Skeletal muscle tissue (tissue), 3 donors: ENCODE measurements at regions not wholly inside any gene's neighbourhood (a gene's known extent, or its start where the extent isn't known, plus 50 kb on each side); places are given as distances from the start of the nearest gene placed in this dataset.

ENCODE experiments used
- H3K27ac ChIP-seq: one replicate; pipeline ENCODE4 v1.7.0; 2013; ENCODE audit warnings: mild to moderate bottlenecking, low read depth, low read length, inconsistent platforms
- H3K27me3 ChIP-seq, 3 donors: one replicate each; pipeline ENCODE4 v1.7.0; 2013; ENCODE audit warnings: low read length in 3 of 3; ENCODE audit not compliant: control insufficient read depth in 3 of 3, insufficient read depth in 3 of 3
- H3K36me3 ChIP-seq, 3 donors: one replicate each; pipeline ENCODE4 v1.7.0; 2013; ENCODE audit warnings: low read length in 3 of 3; ENCODE audit not compliant: control insufficient read depth in 3 of 3, insufficient read depth in 3 of 3
- H3K4me1 ChIP-seq, 3 donors: one replicate each; pipeline ENCODE4 v1.7.0; 2013; ENCODE audit warnings: low read length in 3 of 3, mild to moderate bottlenecking in 3 of 3; ENCODE audit not compliant: control insufficient read depth in 3 of 3, insufficient read depth in 3 of 3
- H3K4me3 ChIP-seq, 3 donors: one replicate each; pipeline ENCODE4 v1.7.0; 2013; ENCODE audit warnings: low read length in 3 of 3
- H3K9ac ChIP-seq, 3 donors: one replicate each; pipeline ENCODE4 v1.7.0; 2013; ENCODE audit warnings: low read length in 3 of 3, mild to moderate bottlenecking in 3 of 3, moderate library complexity in 2 of 3, low read depth in 1 of 3
- H3K9me3 ChIP-seq, 3 donors: one replicate each; pipeline ENCODE4 v1.7.0; 2013; ENCODE audit warnings: low read length in 3 of 3; ENCODE audit not compliant: control insufficient read depth in 3 of 3
- donor health status: Osteomylitis.

- Histone ChIP-seq H3K27ac (no peak overlapping the region), H3K4me3 (no peak overlapping the region), H3K36me3 (no peaks in the 10 kb centered on the region), H3K4me1 (no peaks in the 10 kb centered on the region), H3K27me3 (peaks cover 0 to 3% (median 0%) of the 10 kb centered on the region in 3 donors), H3K9me3 (no peaks in the 10 kb centered on the region), H3K9ac (no peak overlapping the region)
Measured at GRCh38 chr14:37650356-37651037, 55.1 kb downstream of the TTC6 start.

- Histone ChIP-seq H3K4me3 (no peak overlapping the region), H3K4me1 (no peaks in the 10 kb centered on the region), H3K9ac (no peak overlapping the region), H3K36me3 (no peaks in the 10 kb centered on the region), H3K27ac (no peak overlapping the region), H3K9me3 (no peaks in the 10 kb centered on the region), H3K27me3 (peaks cover 0 to 3% (median 0%) of the 10 kb centered on the region in 3 donors)
Measured at GRCh38 chr14:37652042-37652441, 56.6 kb downstream of the TTC6 start.

GRCh38 chr14:37655418-37655817 lies 60.0 kb downstream of the TTC6 start:
- Histone ChIP-seq H3K36me3 (no peaks in the 10 kb centered on the region), H3K27me3 (peaks cover 0 to 3% (median 0%) of the 10 kb centered on the region in 3 donors), H3K9ac (no peak overlapping the region), H3K9me3 (no peaks in the 10 kb centered on the region), H3K27ac (no peak overlapping the region), H3K4me3 (no peak overlapping the region), H3K4me1 (no peaks in the 10 kb centered on the region)

DNA sequence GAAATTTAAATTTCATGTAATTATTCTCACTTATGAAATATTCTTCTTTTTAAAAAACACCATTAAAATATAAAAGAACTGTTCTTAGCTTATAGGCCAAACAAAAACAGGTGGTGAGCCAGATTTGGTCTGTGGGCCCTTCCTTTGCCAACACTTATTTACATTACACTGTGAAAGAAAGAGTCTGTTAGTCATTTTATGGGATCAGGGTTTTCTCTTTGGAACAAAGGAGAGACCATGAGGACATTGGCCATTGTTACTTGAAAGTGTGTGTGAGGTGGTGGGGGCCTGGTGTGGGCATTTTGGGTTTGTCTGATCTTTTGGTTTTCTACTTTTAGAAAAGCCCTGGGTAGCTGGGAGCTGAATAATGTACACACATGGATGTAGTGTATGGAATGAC lies 62.7 kb downstream of the TTC6 start:
- H3K27me3 ChIP-seq, result no peaks in the 10 kb centered on the region
- H3K36me3 ChIP-seq, result no peaks in the 10 kb centered on the region
- no peak overlapping the region for H3K27ac ChIP-seq
- H3K9me3 ChIP-seq, result no peaks in the 10 kb centered on the region
- H3K9ac ChIP-seq, result no peak overlapping the region
- no peaks in the 10 kb centered on the region for H3K4me1 ChIP-seq
- no peak overlapping the region for H3K4me3 ChIP-seq

- no peak overlapping the region for H3K9ac ChIP-seq
- H3K9me3 ChIP-seq, result no peaks in the 10 kb centered on the region
- no peaks in the 10 kb centered on the region for H3K36me3 ChIP-seq
- no peaks in the 10 kb centered on the region for H3K4me1 ChIP-seq
- no peaks in the 10 kb centered on the region for H3K27me3 ChIP-seq
- H3K27ac ChIP-seq, result no peak overlapping the region
- H3K4me3 ChIP-seq, result no peak overlapping the region
Measured at GRCh38 chr14:37663498-37663897, 68.1 kb downstream of the TTC6 start.

GRCh38 chr14:37665479-37665878 lies 70.0 kb downstream of the TTC6 start:
- no peaks in the 10 kb centered on the region for H3K9me3 ChIP-seq
- H3K27ac ChIP-seq, result no peak overlapping the region
- H3K36me3 ChIP-seq, result no peaks in the 10 kb centered on the region
- no peak overlapping the region for H3K4me3 ChIP-seq
- H3K9ac ChIP-seq, result no peak overlapping the region
- no peaks in the 10 kb centered on the region for H3K27me3 ChIP-seq
- no peaks in the 10 kb centered on the region for H3K4me1 ChIP-seq

GRCh38 chr14:37665951-37666350 lies 70.5 kb downstream of the TTC6 start:
- no peaks in the 10 kb centered on the region for H3K9me3 ChIP-seq
- H3K27ac ChIP-seq, result no peak overlapping the region
- no peaks in the 10 kb centered on the region for H3K36me3 ChIP-seq
- H3K4me3 ChIP-seq, result no peak overlapping the region
- no peaks in the 10 kb centered on the region for H3K4me1 ChIP-seq
- H3K27me3 ChIP-seq, result no peaks in the 10 kb centered on the region
- no peak overlapping the region for H3K9ac ChIP-seq

GRCh38 chr14:37668646-37669045 lies 73.2 kb downstream of the TTC6 start:
- Histone ChIP-seq H3K4me3 (no peak overlapping the region), H3K9me3 (no peaks in the 10 kb centered on the region), H3K27me3 (no peaks in the 10 kb centered on the region), H3K9ac (no peak overlapping the region), H3K4me1 (no peaks in the 10 kb centered on the region), H3K36me3 (no peaks in the 10 kb centered on the region), H3K27ac (no peak overlapping the region)

DNA sequence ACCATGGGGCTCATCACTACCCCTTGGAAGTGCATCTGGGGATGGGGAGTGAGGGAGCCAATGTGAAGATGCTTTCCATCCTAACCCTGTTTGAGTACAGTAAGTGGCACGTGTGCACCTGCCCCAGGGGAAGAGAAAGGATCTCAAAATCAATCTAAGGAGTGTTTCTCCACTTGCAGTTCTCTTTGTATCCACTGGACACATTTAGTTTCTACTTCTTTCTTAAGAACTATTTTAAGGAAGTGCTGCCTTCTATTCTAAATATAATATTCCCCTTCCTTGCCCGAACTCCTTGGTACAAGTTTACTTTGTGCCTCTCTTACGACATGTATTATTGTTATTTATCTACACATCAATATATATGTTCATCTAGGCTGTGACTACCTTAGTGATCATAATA lies 73.8 kb downstream of the TTC6 start:
- Histone ChIP-seq H3K4me3 (no peak overlapping the region), H3K4me1 (no peaks in the 10 kb centered on the region), H3K36me3 (no peaks in the 10 kb centered on the region), H3K27ac (no peak overlapping the region), H3K9me3 (no peaks in the 10 kb centered on the region), H3K27me3 (no peaks in the 10 kb centered on the region), H3K9ac (no peak overlapping the region)

GRCh38 chr14:37673439-37673838 lies 78.0 kb downstream of the TTC6 start:
- Histone ChIP-seq H3K4me1 (no peaks in the 10 kb centered on the region), H3K9ac (no peak overlapping the region), H3K9me3 (no peaks in the 10 kb centered on the region), H3K36me3 (no peaks in the 10 kb centered on the region), H3K27ac (no peak overlapping the region), H3K27me3 (no peaks in the 10 kb centered on the region), H3K4me3 (no peak overlapping the region)
